ENCODE measurements at regions not wholly inside any gene's neighbourhood (a gene's known extent, or its start where the extent isn't known, plus 50 kb on each side); places are given as distances from the start of the nearest gene placed in this dataset.

DNA sequence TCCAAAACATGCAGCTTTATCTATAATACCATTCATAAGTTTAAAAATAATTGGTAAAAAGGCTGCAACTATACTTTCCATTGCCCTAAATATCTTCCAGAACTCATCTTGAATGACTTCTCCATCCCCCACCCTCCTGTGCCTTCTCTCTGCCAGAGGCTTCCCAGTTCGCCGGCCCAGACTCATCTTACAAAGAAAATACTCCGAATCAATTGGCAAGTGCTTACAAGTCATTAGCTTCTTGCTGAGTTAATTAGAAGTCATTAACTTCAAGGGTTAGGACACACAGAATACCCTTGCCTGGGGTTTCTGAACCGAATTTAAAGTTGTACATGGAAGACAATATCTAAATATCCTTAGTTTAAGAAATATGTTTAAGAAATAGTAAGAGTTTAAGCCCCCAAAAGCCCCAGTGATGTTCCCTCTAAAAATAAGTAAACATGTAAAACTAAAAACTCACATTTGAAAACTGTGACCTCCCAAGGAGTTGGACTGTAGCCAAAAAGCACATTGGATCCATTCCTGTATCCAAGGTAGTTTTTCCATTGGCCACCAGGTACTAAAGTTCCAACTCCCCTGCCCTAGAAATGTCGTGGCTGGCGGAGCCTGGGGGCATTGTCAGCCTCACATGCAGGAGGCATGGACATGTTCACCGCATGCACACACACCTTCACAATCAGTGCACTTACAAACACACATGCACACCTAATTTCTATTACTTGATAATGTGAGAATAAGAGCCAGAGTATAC, 535.2 kb upstream of the FAT1 start:
- Histone ChIP-seq H3K36me3 (ENCODE audit: control insufficient read depth in 2 of 3, insufficient read depth in 3 of 3, low read length in 3 of 3) (no peaks in the 10 kb centered on the region), H3K27ac (ENCODE audit: low read depth in 2 of 2, low read length in 2 of 2) (no peak overlapping the region), H3K9ac (ENCODE audit: low read length in 3 of 3) (no peak overlapping the region), H3K4me3 (ENCODE audit: low read length in 3 of 3) (no peak overlapping the region), H3K9me3 (ENCODE audit: control insufficient read depth in 2 of 3, insufficient read depth in 1 of 3, low read length in 3 of 3) (no peaks in the 10 kb centered on the region), H3K27me3 (ENCODE audit: control insufficient read depth, insufficient read depth, low read length) (no peaks in the 10 kb centered on the region), H3K4me1 (ENCODE audit: control insufficient read depth in 2 of 3, insufficient read depth in 2 of 3, low read depth in 1 of 3, low read length in 3 of 3) (no peaks in the 10 kb centered on the region)
- TF ChIP-seq, protein P1, sequence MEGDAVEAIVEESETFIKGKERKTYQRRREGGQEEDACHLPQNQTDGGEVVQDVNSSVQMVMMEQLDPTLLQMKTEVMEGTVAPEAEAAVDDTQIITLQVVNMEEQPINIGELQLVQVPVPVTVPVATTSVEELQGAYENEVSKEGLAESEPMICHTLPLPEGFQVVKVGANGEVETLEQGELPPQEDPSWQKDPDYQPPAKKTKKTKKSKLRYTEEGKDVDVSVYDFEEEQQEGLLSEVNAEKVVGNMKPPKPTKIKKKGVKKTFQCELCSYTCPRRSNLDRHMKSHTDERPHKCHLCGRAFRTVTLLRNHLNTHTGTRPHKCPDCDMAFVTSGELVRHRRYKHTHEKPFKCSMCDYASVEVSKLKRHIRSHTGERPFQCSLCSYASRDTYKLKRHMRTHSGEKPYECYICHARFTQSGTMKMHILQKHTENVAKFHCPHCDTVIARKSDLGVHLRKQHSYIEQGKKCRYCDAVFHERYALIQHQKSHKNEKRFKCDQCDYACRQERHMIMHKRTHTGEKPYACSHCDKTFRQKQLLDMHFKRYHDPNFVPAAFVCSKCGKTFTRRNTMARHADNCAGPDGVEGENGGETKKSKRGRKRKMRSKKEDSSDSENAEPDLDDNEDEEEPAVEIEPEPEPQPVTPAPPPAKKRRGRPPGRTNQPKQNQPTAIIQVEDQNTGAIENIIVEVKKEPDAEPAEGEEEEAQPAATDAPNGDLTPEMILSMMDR (IDR thresholded peaks at IDR 0.05; ENCODE audit: borderline replicate concordance, extremely low read depth, insufficient read depth), result no peak
- FAIRE-seq (no peak), DNase-seq (no peak)
- intact Hi-C loops (cut with DNase I), result no loop called here

DNA sequence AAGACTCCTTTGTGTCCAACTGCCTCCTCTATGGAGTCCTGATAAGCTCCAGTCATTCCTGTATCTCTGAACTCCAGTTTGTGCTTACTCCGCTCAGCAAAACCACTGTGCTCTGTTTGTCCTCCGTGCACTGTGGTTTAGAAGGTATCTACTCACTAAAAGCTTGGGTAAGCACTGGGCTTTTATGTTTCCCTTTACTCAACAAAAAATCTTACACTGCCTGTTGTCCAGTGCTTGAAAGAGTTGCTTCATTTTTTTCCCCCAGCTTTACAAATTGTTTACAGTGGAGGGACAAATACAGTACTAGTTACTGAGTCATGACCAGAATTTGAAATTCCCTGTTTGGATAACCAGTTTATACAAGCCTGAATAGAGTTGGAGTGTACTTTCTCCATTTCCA, 545.3 kb upstream of the FAT1 start:
- Histone ChIP-seq H3K9ac (ENCODE audit: low read length in 3 of 3) (no peak overlapping the region), H3K4me1 (ENCODE audit: control insufficient read depth in 2 of 3, insufficient read depth in 2 of 3, low read depth in 1 of 3, low read length in 3 of 3) (no peaks in the 10 kb centered on the region), H3K4me3 (ENCODE audit: low read length in 3 of 3) (no peak overlapping the region), H3K36me3 (ENCODE audit: control insufficient read depth in 2 of 3, insufficient read depth in 3 of 3, low read length in 3 of 3) (no peaks in the 10 kb centered on the region), H3K27ac (ENCODE audit: low read depth in 2 of 2, low read length in 2 of 2) (no peak overlapping the region), H3K9me3 (ENCODE audit: control insufficient read depth in 2 of 3, insufficient read depth in 1 of 3, low read length in 3 of 3) (no peaks in the 10 kb centered on the region), H3K27me3 (ENCODE audit: control insufficient read depth, insufficient read depth, low read length) (no peaks in the 10 kb centered on the region)
- intact Hi-C loops (cut with DNase I), result no loop called here
- TF ChIP-seq, protein P1 (IDR thresholded peaks at IDR 0.05; ENCODE audit: borderline replicate concordance, extremely low read depth, insufficient read depth), result no peak
- DNase-seq, result no peak
- FAIRE-seq, result no peak

DNA sequence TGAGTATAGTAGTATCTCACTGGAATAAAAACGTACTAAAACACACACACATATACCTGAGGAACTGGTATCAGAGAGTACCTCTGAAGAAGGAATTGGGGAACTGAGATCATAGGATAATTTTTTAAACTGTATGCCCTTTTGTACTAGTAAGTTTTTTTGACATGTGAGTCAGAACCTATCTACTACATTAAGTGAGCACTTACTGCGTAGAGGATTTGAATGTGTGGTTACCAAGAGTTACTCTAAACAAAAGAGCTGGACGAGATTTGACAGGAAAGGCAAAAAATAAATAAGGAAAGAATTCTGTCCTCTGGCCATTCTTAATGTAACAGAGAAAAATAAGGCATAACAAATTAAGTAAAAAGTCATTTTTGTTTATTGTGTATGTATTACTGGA, 546.5 kb upstream of the FAT1 start:
- DNase-seq, result no peak
- Histone ChIP-seq H3K27me3 (ENCODE audit: control insufficient read depth, insufficient read depth, low read length) (no peaks in the 10 kb centered on the region), H3K9ac (ENCODE audit: low read length in 3 of 3) (no peak overlapping the region), H3K4me3 (ENCODE audit: low read length in 3 of 3) (no peak overlapping the region), H3K4me1 (ENCODE audit: control insufficient read depth in 2 of 3, insufficient read depth in 2 of 3, low read depth in 1 of 3, low read length in 3 of 3) (no peaks in the 10 kb centered on the region), H3K36me3 (ENCODE audit: control insufficient read depth in 2 of 3, insufficient read depth in 3 of 3, low read length in 3 of 3) (no peaks in the 10 kb centered on the region), H3K27ac (ENCODE audit: low read depth in 2 of 2, low read length in 2 of 2) (no peak overlapping the region), H3K9me3 (ENCODE audit: control insufficient read depth in 2 of 3, insufficient read depth in 1 of 3, low read length in 3 of 3) (no peaks in the 10 kb centered on the region)
- FAIRE-seq, result no peak
- intact Hi-C loops (cut with DNase I), result no loop called here
- TF ChIP-seq, protein P1 (IDR thresholded peaks at IDR 0.05; ENCODE audit: borderline replicate concordance, extremely low read depth, insufficient read depth), result no peak

DNA sequence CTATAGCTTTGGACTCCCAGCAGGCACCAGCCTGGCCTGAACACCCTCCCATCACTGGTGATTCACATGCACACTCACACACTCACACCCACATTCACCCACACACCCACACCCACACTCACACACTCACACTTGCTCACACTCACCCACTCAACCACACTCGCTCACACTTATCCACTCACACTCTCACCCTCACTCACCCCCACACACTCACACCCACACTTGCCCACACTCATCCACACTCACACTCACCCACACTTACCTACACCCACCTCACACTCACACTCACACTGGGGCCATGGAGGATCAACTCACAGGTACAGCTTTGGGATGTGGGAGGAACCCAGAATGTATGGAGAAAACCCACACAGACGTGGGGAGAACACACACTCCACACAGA, 548.2 kb upstream of the FAT1 start:
- H3K27ac ChIP-seq (ENCODE audit: low read depth in 2 of 2, low read length in 2 of 2), result no peak overlapping the region
- no peak overlapping the region for H3K4me3 ChIP-seq (ENCODE audit: low read length in 3 of 3)
- no peak overlapping the region for H3K9ac ChIP-seq (ENCODE audit: low read length in 3 of 3)
- H3K27me3 ChIP-seq (ENCODE audit: control insufficient read depth, insufficient read depth, low read length), result no peaks in the 10 kb centered on the region
- H3K9me3 ChIP-seq (ENCODE audit: control insufficient read depth in 2 of 3, insufficient read depth in 1 of 3, low read length in 3 of 3), result no peaks in the 10 kb centered on the region
- no peaks in the 10 kb centered on the region for H3K4me1 ChIP-seq (ENCODE audit: control insufficient read depth in 2 of 3, insufficient read depth in 2 of 3, low read depth in 1 of 3, low read length in 3 of 3)
- H3K36me3 ChIP-seq (ENCODE audit: control insufficient read depth in 2 of 3, insufficient read depth in 3 of 3, low read length in 3 of 3), result no peaks in the 10 kb centered on the region
- FAIRE-seq (no peak), DNase-seq (no peak)
- intact Hi-C loops (cut with DNase I), result no loop called here
- TF ChIP-seq, protein P1 (IDR thresholded peaks at IDR 0.05; ENCODE audit: borderline replicate concordance, extremely low read depth, insufficient read depth), result no peak

All from kidney (tissue), 13 donors.